GM12874 (cell line): ENCODE measurements at regions not wholly inside any gene's neighbourhood (a gene's known extent, or its start where the extent isn't known, plus 50 kb on each side); places are given as distances from the start of the nearest gene placed in this dataset.

Source experiments
- CTCF ChIP-seq: IDR thresholded peaks from 2 replicates; pipeline ENCODE4 v1.5.1; 2011; ENCODE audit warnings: low read depth, mild to moderate bottlenecking, control low read depth, low read length, moderate library complexity; ENCODE audit not compliant: insufficient read depth

- TF ChIP-seq CTCF = no peak
Observed at GRCh38 chr5:58366461-58366860, 93.4 kb downstream of the PLK2 start.

DNA sequence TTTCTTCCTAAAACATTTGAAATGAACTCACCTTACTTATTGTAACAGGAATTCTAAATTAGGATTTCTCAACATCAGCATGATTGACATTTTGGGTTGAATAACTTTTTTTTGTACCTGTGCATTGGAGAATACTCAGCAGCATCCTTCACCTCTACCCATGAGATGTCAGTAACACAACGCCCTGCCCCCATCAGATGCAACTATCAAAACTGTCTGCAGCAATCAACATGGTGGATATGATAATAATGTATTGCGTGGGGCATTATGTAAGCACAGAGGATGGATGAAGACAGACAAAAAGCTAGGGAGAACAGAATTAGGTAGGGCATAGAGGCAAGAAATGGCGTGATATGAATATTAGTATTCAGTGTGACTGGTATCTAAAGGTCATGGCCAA, 94.1 kb downstream of the PLK2 start:
- TF ChIP-seq CTCF = no peak

GRCh38 chr5:58363461-58364249, 96.2 kb downstream of the PLK2 start:
- TF ChIP-seq CTCF = no peak

DNA sequence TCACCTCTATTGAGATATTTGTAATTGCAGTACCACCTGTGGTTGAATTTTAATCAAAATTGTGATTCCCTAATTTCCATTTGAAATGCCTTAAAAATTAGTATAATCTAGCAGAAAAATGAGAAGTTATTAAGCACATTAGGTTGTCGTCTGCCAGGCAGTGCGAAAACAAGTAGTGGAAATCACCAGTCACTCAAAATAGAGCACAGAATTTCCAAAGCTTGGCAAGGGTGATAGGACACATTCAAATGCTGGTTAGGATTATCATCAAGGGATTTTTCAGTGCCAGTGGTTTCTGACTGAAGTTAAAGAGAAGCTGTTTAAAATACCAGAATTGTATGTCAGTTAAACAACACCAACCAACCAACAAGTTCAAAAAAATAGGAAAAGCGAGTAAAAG, 97.8 kb downstream of the PLK2 start:
- no peak for TF ChIP-seq CTCF

DNA sequence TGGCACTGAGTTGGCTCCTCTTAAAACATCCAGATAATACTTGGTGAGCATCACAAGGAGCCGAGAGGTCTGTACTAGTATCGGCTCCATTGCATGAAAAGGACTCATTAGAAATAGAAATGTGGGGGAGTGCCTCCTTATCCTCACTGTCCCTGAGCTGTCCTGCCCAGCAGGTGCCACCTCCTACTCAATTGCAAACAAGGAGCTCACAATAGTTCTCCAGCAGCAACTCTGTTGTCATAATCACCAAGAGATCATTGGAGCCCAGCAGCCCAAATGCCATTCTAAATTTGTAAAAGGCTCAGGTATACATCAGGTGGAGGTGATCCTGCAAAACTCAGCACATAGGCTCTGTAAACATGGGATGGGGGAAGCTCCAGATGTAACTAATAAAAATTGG, 99.1 kb downstream of the PLK2 start:
- TF ChIP-seq CTCF = no peak

GRCh38 chr5:58359981-58360380, 99.9 kb downstream of the PLK2 start:
- no peak for TF ChIP-seq CTCF

DNA sequence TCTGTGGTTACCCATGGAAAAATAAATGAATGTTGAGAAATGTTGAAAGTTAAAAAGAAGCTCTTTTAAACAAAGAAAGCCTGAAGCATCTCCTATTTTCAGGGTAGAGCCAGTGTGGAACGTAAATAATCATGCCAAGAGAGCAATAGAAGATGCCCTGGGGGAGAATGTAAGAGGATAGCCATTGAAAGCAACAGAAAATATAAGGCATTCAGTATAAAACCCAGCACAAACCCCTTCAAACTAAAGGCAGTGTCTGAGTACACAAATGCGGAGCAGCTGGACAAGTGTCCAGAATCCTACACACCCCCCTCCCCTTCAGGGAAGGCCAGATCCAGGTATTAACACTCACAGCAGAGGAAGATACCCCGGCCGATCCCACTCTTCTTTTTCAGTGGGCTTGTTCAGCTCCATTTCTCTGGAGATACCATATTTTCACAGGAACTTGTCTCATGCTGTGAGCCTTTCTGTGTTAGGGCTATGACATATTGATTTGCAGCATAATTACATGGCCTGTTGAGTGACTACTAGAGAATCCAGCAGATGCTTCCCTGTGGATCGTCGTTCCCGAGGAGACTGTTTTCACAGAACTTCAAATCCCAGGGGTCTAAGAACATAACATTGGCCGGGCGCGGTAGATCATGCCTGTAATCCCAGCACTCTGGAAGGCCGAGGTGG, 101.2 kb downstream of the PLK2 start:
- no peak for TF ChIP-seq CTCF
